ENCODE measurements at regions not wholly inside any gene's neighbourhood (a gene's known extent, or its start where the extent isn't known, plus 50 kb on each side); places are given as distances from the start of the nearest gene placed in this dataset.
"Not testable (repeated sequence)": the region's sequence is repeated elsewhere in the genome, so short reads cannot be mapped to it uniquely, and the experiment has no call there.

GRCh38 chr5:130710596-130710995, 454.5 kb downstream of the HINT1 start:
- DNase-seq, result no peak

GRCh38 chr5:130708754-130709153, 456.3 kb downstream of the HINT1 start:
- no peak for DNase-seq

- DNase-seq, result no peak
Observed at GRCh38 chr5:130706696-130707095, 458.4 kb downstream of the HINT1 start.

- no peak for DNase-seq
Observed at GRCh38 chr5:130705368-130705767, 459.7 kb downstream of the HINT1 start.

GRCh38 chr5:130693509-130693908, 471.5 kb downstream of the HINT1 start:
- DNase-seq, result no peak

GRCh38 chr5:130692770-130693169, 472.3 kb downstream of the HINT1 start:
- no peak for DNase-seq

- no peak for DNase-seq
Observed at GRCh38 chr5:130689831-130690230, 475.2 kb downstream of the HINT1 start.

- DNase-seq, result no peak
Observed at GRCh38 chr5:130687085-130687733, 477.8 kb downstream of the HINT1 start.

- DNase-seq, result no peak
Observed at GRCh38 chr5:130678637-130679036, 486.4 kb downstream of the HINT1 start.

- no peak for DNase-seq
Observed at GRCh38 chr5:130666462-130666861, 498.6 kb downstream of the HINT1 start.

GRCh38 chr5:130652176-130652575, 512.9 kb downstream of the HINT1 start:
- DNase-seq, result no peak

GRCh38 chr5:130651440-130651839, 513.6 kb downstream of the HINT1 start:
- DNase-seq, result no peak

- no peak for DNase-seq
Observed at GRCh38 chr5:130643321-130643720, 521.7 kb downstream of the HINT1 start.

- DNase-seq, result no peak
Observed at GRCh38 chr5:130642461-130642860, 522.6 kb downstream of the HINT1 start.

GRCh38 chr5:130627145-130627544, 537.9 kb downstream of the HINT1 start:
- DNase-seq, result no peak

GRCh38 chr5:130624805-130625204, 540.3 kb downstream of the HINT1 start:
- no peak for DNase-seq

- no peak for DNase-seq
Observed at GRCh38 chr5:130616161-130616560, 548.9 kb downstream of the HINT1 start.

GRCh38 chr5:130605234-130605633, 559.8 kb downstream of the HINT1 start:
- DNase-seq, result no peak

GRCh38 chr5:130596647-130597046, 568.4 kb downstream of the HINT1 start:
- not testable (repeated sequence) for DNase-seq

GRCh38 chr5:130580264-130580663, 584.8 kb downstream of the HINT1 start:
- no peak for DNase-seq

- no peak for DNase-seq
Observed at GRCh38 chr5:130578354-130578753, 586.7 kb downstream of the HINT1 start.

- no peak for DNase-seq
Observed at GRCh38 chr5:130571076-130571475, 594.0 kb downstream of the HINT1 start.

- DNase-seq, result no peak
Observed at GRCh38 chr5:130568791-130569190, 596.3 kb downstream of the HINT1 start.

- DNase-seq, result no peak
Observed at GRCh38 chr5:130555429-130555828, 609.6 kb downstream of the HINT1 start.

GRCh38 chr5:130550562-130550928, 614.5 kb downstream of the HINT1 start:
- no peak for DNase-seq
